ENCODE measurements at regions not wholly inside any gene's neighbourhood (a gene's known extent, or its start where the extent isn't known, plus 50 kb on each side); places are given as distances from the start of the nearest gene placed in this dataset.

- DNase-seq (ENCODE audit: low spot score): no peak
- no peak for ATAC-seq (ENCODE audit: low FRiP score)
- no peak for TF ChIP-seq CTCF (IDR thresholded peaks at IDR 0.05)
These were observed 344.0 kb upstream of the RARB start for GRCh38 chr3:25084016-25084415.

GRCh38 chr3:25086721-25087120 is 341.3 kb upstream of the RARB start:
- DNase-seq (ENCODE audit: low spot score) (no peak), ATAC-seq (ENCODE audit: low FRiP score) (no peak)
- TF ChIP-seq CTCF (IDR thresholded peaks at IDR 0.05): no peak

- TF ChIP-seq CTCF (IDR thresholded peaks at IDR 0.05): no peak
- no peak for ATAC-seq (ENCODE audit: low FRiP score)
- no peak for DNase-seq (ENCODE audit: low spot score)
These were observed 339.8 kb upstream of the RARB start for GRCh38 chr3:25088284-25088683.

GRCh38 chr3:25090698-25091453 is 337.2 kb upstream of the RARB start:
- ATAC-seq (ENCODE audit: low FRiP score) (no peak), DNase-seq (ENCODE audit: low spot score) (no peak)
- TF ChIP-seq CTCF (IDR thresholded peaks at IDR 0.05): no peak

GRCh38 chr3:25091934-25092333 is 336.1 kb upstream of the RARB start:
- no peak for ATAC-seq (ENCODE audit: low FRiP score)
- no peak for TF ChIP-seq CTCF (IDR thresholded peaks at IDR 0.05)

GRCh38 chr3:25094932-25095685 is 333.0 kb upstream of the RARB start:
- DNase-seq (ENCODE audit: low spot score): no peak
- no peak for ATAC-seq (ENCODE audit: low FRiP score)
- TF ChIP-seq CTCF (IDR thresholded peaks at IDR 0.05): no peak

More at GRCh38 chr3:25091934-25092333, 336.1 kb upstream of the RARB start:
- no peak for DNase-seq (ENCODE audit: low spot score)

GRCh38 chr3:25096536-25096935 is 331.5 kb upstream of the RARB start:
- DNase-seq (ENCODE audit: low spot score): no peak
- ATAC-seq (ENCODE audit: low FRiP score): no peak
- TF ChIP-seq CTCF (IDR thresholded peaks at IDR 0.05): no peak

All from omental fat pad (tissue), 3 donors.